Suprapubic skin (tissue), 4 donors: ENCODE measurements at regions not wholly inside any gene's neighbourhood (a gene's known extent, or its start where the extent isn't known, plus 50 kb on each side); places are given as distances from the start of the nearest gene placed in this dataset.

ENCODE experiments used
- DNase-seq, 2 donors: peaks; one replicate each; pipeline ENCODE4 v3.0.0-alpha.2; 2019; ENCODE audit warnings: low spot score in 2 of 2
- H3K27ac ChIP-seq: fragments of 200-600 bp; sonication (generic); one replicate; pipeline ENCODE4 v1.5.1; 2019
- H3K27me3 ChIP-seq: fragments of 200-600 bp; sonication (generic); one replicate; pipeline ENCODE4 v1.5.1; 2019
- H3K36me3 ChIP-seq: fragments of 200-600 bp; sonication (generic); one replicate; pipeline ENCODE4 v1.5.1; 2019
- H3K4me1 ChIP-seq: fragments of 200-600 bp; sonication (generic); one replicate; pipeline ENCODE4 v1.5.1; 2019
- H3K4me3 ChIP-seq: fragments of 200-600 bp; sonication (generic); one replicate; pipeline ENCODE4 v1.5.1; 2019; ENCODE audit warnings: mild to moderate bottlenecking
- H3K9me3 ChIP-seq: fragments of 200-600 bp; sonication (generic); one replicate; pipeline ENCODE4 v1.5.1; 2019
- CTCF ChIP-seq, 2 donors: fragments of 200-600 bp in 1 of 2; fragments of 450-650 bp in 1 of 2; sonication (generic) in 1 of 2; IDR thresholded peaks; one replicate each; pipeline ENCODE4 v1.5.1; 2016 to 2019; ENCODE audit warnings: antibody characterized with exemption in 2 of 2, mild to moderate bottlenecking in 1 of 2, moderate library complexity in 1 of 2
- EP300 ChIP-seq: sonication (generic); formaldehyde crosslinking; IDR thresholded peaks from one replicate; pipeline ENCODE4 v1.6.1; 2017; ENCODE audit warnings: antibody characterized with exemption
- POLR2A ChIP-seq, 2 donors: fragments of 450-650 bp; IDR thresholded peaks; one replicate each; pipeline ENCODE4 v1.6.1; 2017; ENCODE audit warnings: antibody characterized with exemption in 2 of 2, mild to moderate bottlenecking in 2 of 2, moderate library complexity in 2 of 2
- POLR2AphosphoS5 ChIP-seq, 3 donors: sonication (generic); formaldehyde crosslinking; IDR thresholded peaks; one replicate each; pipeline ENCODE4 v1.6.1; 2017; ENCODE audit warnings: antibody characterized with exemption in 3 of 3
- WGBS: methylation state at CpG from one replicate; pipeline ENCODE4 v1.1.5; 2018; 5-methylcytosine and 5-hydroxymethylcytosine counted together

GRCh38 chr6:113598786-113599185, 258.4 kb upstream of the MARCKS start:
- H3K4me3 ChIP-seq = no peak overlapping the region
- peaks cover 11% of the 10 kb centered on the region for H3K4me1 ChIP-seq
- H3K9me3 ChIP-seq = no peaks in the 10 kb centered on the region
- no peaks in the 10 kb centered on the region for H3K36me3 ChIP-seq
- TF ChIP-seq EP300 (no peak), POLR2AphosphoS5 (IDR thresholded peaks at IDR 0.05) (no peak), POLR2A (IDR thresholded peaks at IDR 0.05) (no peak), CTCF (IDR thresholded peaks at IDR 0.05) (no peak)
- WGBS = 91% methylated on average over 3 of the region's 3 CpGs
- DNase-seq = no peak
- no peak overlapping the region for H3K27ac ChIP-seq
- no peaks in the 10 kb centered on the region for H3K27me3 ChIP-seq

- TF ChIP-seq POLR2A (IDR thresholded peaks at IDR 0.05) = no peak
- no peak for TF ChIP-seq EP300
- no peak for TF ChIP-seq CTCF (IDR thresholded peaks at IDR 0.05)
- TF ChIP-seq POLR2AphosphoS5 (IDR thresholded peaks at IDR 0.05) = no peak
- no peak overlapping the region for H3K27ac ChIP-seq
- DNase-seq = no peak
- H3K4me1 ChIP-seq = peaks cover 11% of the 10 kb centered on the region
- no peaks in the 10 kb centered on the region for H3K36me3 ChIP-seq
- no peaks in the 10 kb centered on the region for H3K9me3 ChIP-seq
- no peak overlapping the region for H3K4me3 ChIP-seq
- H3K27me3 ChIP-seq = no peaks in the 10 kb centered on the region
Observed at GRCh38 chr6:113599444-113599843, 257.7 kb upstream of the MARCKS start.

GRCh38 chr6:113600551-113601339, 256.4 kb upstream of the MARCKS start:
- Histone ChIP-seq H3K4me3 (no peak overlapping the region), H3K36me3 (no peaks in the 10 kb centered on the region), H3K27ac (no peak overlapping the region), H3K27me3 (no peaks in the 10 kb centered on the region), H3K9me3 (no peaks in the 10 kb centered on the region), H3K4me1 (peaks cover 11% of the 10 kb centered on the region)
- WGBS = 75% methylated on average over 2 of the region's 2 CpGs
- DNase-seq = no peak
- no peak for TF ChIP-seq POLR2A (IDR thresholded peaks at IDR 0.05)
- no peak for TF ChIP-seq CTCF (IDR thresholded peaks at IDR 0.05)
- TF ChIP-seq POLR2AphosphoS5 (IDR thresholded peaks at IDR 0.05) = no peak
- no peak for TF ChIP-seq EP300

- no peaks in the 10 kb centered on the region for H3K36me3 ChIP-seq
- WGBS = 61% methylated on average over 2 of the region's 2 CpGs
- H3K27me3 ChIP-seq = no peaks in the 10 kb centered on the region
- no peak overlapping the region for H3K4me3 ChIP-seq
- peaks cover 11% of the 10 kb centered on the region for H3K4me1 ChIP-seq
- no peak overlapping the region for H3K27ac ChIP-seq
- DNase-seq = no peak
- TF ChIP-seq POLR2AphosphoS5 (IDR thresholded peaks at IDR 0.05) = no peak
- no peak for TF ChIP-seq POLR2A (IDR thresholded peaks at IDR 0.05)
- TF ChIP-seq EP300 = no peak
- TF ChIP-seq CTCF (IDR thresholded peaks at IDR 0.05) = no peak
- H3K9me3 ChIP-seq = no peaks in the 10 kb centered on the region
Observed at GRCh38 chr6:113607821-113608545, 249.2 kb upstream of the MARCKS start.

- Histone ChIP-seq H3K27ac (no peak overlapping the region), H3K27me3 (no peaks in the 10 kb centered on the region), H3K9me3 (no peaks in the 10 kb centered on the region), H3K4me3 (no peak overlapping the region), H3K4me1 (peaks cover 11% of the 10 kb centered on the region), H3K36me3 (no peaks in the 10 kb centered on the region)
- WGBS = 70% methylated on average over 4 of the region's 4 CpGs
- TF ChIP-seq EP300 (no peak), CTCF (IDR thresholded peaks at IDR 0.05) (no peak), POLR2A (IDR thresholded peaks at IDR 0.05) (no peak), POLR2AphosphoS5 (IDR thresholded peaks at IDR 0.05) (no peak)
- DNase-seq = no peak
Observed at GRCh38 chr6:113610377-113610988, 246.7 kb upstream of the MARCKS start.
